ENCODE measurements at regions not wholly inside any gene's neighbourhood (a gene's known extent, or its start where the extent isn't known, plus 50 kb on each side); places are given as distances from the start of the nearest gene placed in this dataset.

GRCh38 chr16:5873221-5873620 is 775.6 kb upstream of the EEF2KMT start:
- DNase-seq = no peak

GRCh38 chr16:5870886-5871691 is 773.5 kb upstream of the EEF2KMT start:
- DNase-seq = no peak

GRCh38 chr16:5867250-5867649 is 769.7 kb upstream of the EEF2KMT start:
- no peak for DNase-seq

- no peak for DNase-seq
Measured at GRCh38 chr16:5865236-5865635, 767.6 kb upstream of the EEF2KMT start.

- no peak for DNase-seq
Measured at GRCh38 chr16:5863071-5863606, 765.5 kb upstream of the EEF2KMT start.

GRCh38 chr16:5862103-5862840 is 764.7 kb upstream of the EEF2KMT start:
- DNase-seq = no peak

GRCh38 chr16:5861241-5861640 is 763.6 kb upstream of the EEF2KMT start:
- DNase-seq = no peak

- DNase-seq = no peak
Measured at GRCh38 chr16:5858180-5858579, 760.6 kb upstream of the EEF2KMT start.

GRCh38 chr16:5854027-5854426 is 756.4 kb upstream of the EEF2KMT start:
- no peak for DNase-seq

GRCh38 chr16:5852151-5852550 is 754.6 kb upstream of the EEF2KMT start:
- no peak for DNase-seq

GRCh38 chr16:5851393-5851982 is 753.9 kb upstream of the EEF2KMT start:
- no peak for DNase-seq

GRCh38 chr16:5850632-5851392 is 753.2 kb upstream of the EEF2KMT start:
- DNase-seq = no peak

GRCh38 chr16:5845046-5845445 is 747.5 kb upstream of the EEF2KMT start:
- DNase-seq = no peak

- no peak for DNase-seq
Measured at GRCh38 chr16:5841974-5842373, 744.4 kb upstream of the EEF2KMT start.

- no peak for DNase-seq
Measured at GRCh38 chr16:5838725-5839124, 741.1 kb upstream of the EEF2KMT start.

- DNase-seq = no peak
Measured at GRCh38 chr16:5838071-5838470, 740.5 kb upstream of the EEF2KMT start.

- peak; percentile 19 for DNase-seq
Measured at GRCh38 chr16:5837007-5837670, 739.5 kb upstream of the EEF2KMT start.

GRCh38 chr16:5835876-5836275 is 738.3 kb upstream of the EEF2KMT start:
- no peak for DNase-seq

- DNase-seq = no peak
Measured at GRCh38 chr16:5826332-5826731, 728.7 kb upstream of the EEF2KMT start.

- no peak for DNase-seq
Measured at GRCh38 chr16:5820472-5820871, 722.9 kb upstream of the EEF2KMT start.

GRCh38 chr16:5815570-5816237 is 718.1 kb upstream of the EEF2KMT start:
- DNase-seq = no peak
